Bone marrow (tissue), 2 donors: ENCODE measurements at regions not wholly inside any gene's neighbourhood (a gene's known extent, or its start where the extent isn't known, plus 50 kb on each side); places are given as distances from the start of the nearest gene placed in this dataset.
"Not testable (repeated sequence)": the region's sequence is repeated elsewhere in the genome, so short reads cannot be mapped to it uniquely, and the experiment has no call there.

Experiments used
- DNase-seq, 2 donors: peaks; one replicate each; lab custom pipeline; 2025; lab: John Stamatoyannopoulos, UW

GRCh38 chr5:63894690-63895089 lies 67.6 kb downstream of the HTR1A start:
- no peak for DNase-seq

- DNase-seq, result no peak
These were observed 83.5 kb downstream of the HTR1A start for GRCh38 chr5:63878788-63879187.

GRCh38 chr5:63877961-63878360 lies 84.3 kb downstream of the HTR1A start:
- DNase-seq, result no peak

GRCh38 chr5:63860379-63860778 lies 101.9 kb downstream of the HTR1A start:
- no peak for DNase-seq

GRCh38 chr5:63854076-63854475 lies 108.2 kb downstream of the HTR1A start:
- DNase-seq, result no peak

GRCh38 chr5:63843190-63843589 lies 119.1 kb downstream of the HTR1A start:
- DNase-seq, result no peak

- no peak for DNase-seq
These were observed 124.8 kb downstream of the HTR1A start for GRCh38 chr5:63837437-63837836.

- no peak for DNase-seq
These were observed 130.9 kb downstream of the HTR1A start for GRCh38 chr5:63831381-63831780.

GRCh38 chr5:63825984-63826383 lies 136.3 kb downstream of the HTR1A start:
- DNase-seq, result no peak

- no peak for DNase-seq
These were observed 138.7 kb downstream of the HTR1A start for GRCh38 chr5:63823583-63823982.

GRCh38 chr5:63822614-63823013 lies 139.6 kb downstream of the HTR1A start:
- no peak for DNase-seq

- DNase-seq, result no peak
These were observed 141.7 kb downstream of the HTR1A start for GRCh38 chr5:63820577-63820976.

GRCh38 chr5:63812693-63813092 lies 149.6 kb downstream of the HTR1A start:
- DNase-seq, result no peak

- no peak for DNase-seq
These were observed 150.3 kb downstream of the HTR1A start for GRCh38 chr5:63811961-63812360.

- DNase-seq, result no peak
These were observed 151.0 kb downstream of the HTR1A start for GRCh38 chr5:63811286-63811685.

- DNase-seq, result no peak
These were observed 157.1 kb downstream of the HTR1A start for GRCh38 chr5:63805151-63805550.

- no peak for DNase-seq
These were observed 159.1 kb downstream of the HTR1A start for GRCh38 chr5:63803165-63803564.

GRCh38 chr5:63794979-63795378 lies 167.3 kb downstream of the HTR1A start:
- DNase-seq, result no peak

- no peak for DNase-seq
These were observed 167.9 kb downstream of the HTR1A start for GRCh38 chr5:63794296-63794695.

GRCh38 chr5:63774939-63775338 lies 187.3 kb downstream of the HTR1A start:
- no peak for DNase-seq

GRCh38 chr5:63768221-63768620 lies 194.0 kb downstream of the HTR1A start:
- no peak for DNase-seq

GRCh38 chr5:63760965-63761364 lies 201.3 kb downstream of the HTR1A start:
- DNase-seq, result no peak

- DNase-seq, result no peak
These were observed 219.0 kb downstream of the HTR1A start for GRCh38 chr5:63743096-63743798.

GRCh38 chr5:63732880-63733279 lies 229.4 kb downstream of the HTR1A start:
- DNase-seq, result not testable (repeated sequence)
